HG03175 (cell line): ENCODE measurements at regions not wholly inside any gene's neighbourhood (a gene's known extent, or its start where the extent isn't known, plus 50 kb on each side); places are given as distances from the start of the nearest gene placed in this dataset.

Source experiments
- ATAC-seq: cut with Tn5 transposase; IDR thresholded peaks from one replicate; pipeline ENCODE4 v1.9.1; 2021; ENCODE audit warnings: mild to moderate bottlenecking, moderate library complexity; ENCODE audit not compliant: unreplicated experiment

GRCh38 chr16:86899757-86900156, 321.4 kb downstream of the FOXL1 start:
- no peak for ATAC-seq

GRCh38 chr16:86901483-86901882, 323.1 kb downstream of the FOXL1 start:
- no peak for ATAC-seq

GRCh38 chr16:86902656-86903001, 324.3 kb downstream of the FOXL1 start:
- ATAC-seq, result no peak

GRCh38 chr16:86903068-86903467, 324.7 kb downstream of the FOXL1 start:
- ATAC-seq, result no peak

- no peak for ATAC-seq
These were observed 327.0 kb downstream of the FOXL1 start for GRCh38 chr16:86905302-86905701.

- ATAC-seq, result no peak
These were observed 328.3 kb downstream of the FOXL1 start for GRCh38 chr16:86906623-86907022.

- ATAC-seq, result no peak
These were observed 331.2 kb downstream of the FOXL1 start for GRCh38 chr16:86909359-86910160.

- ATAC-seq, result no peak
These were observed 331.9 kb downstream of the FOXL1 start for GRCh38 chr16:86910161-86910769.

- no peak for ATAC-seq
These were observed 333.1 kb downstream of the FOXL1 start for GRCh38 chr16:86911437-86911958.

GRCh38 chr16:86913886-86914285, 335.5 kb downstream of the FOXL1 start:
- no peak for ATAC-seq

- no peak for ATAC-seq
These were observed 336.7 kb downstream of the FOXL1 start for GRCh38 chr16:86914876-86915717.

GRCh38 chr16:86917471-86918365, 339.4 kb downstream of the FOXL1 start:
- ATAC-seq, result no peak

- ATAC-seq, result no peak
These were observed 340.3 kb downstream of the FOXL1 start for GRCh38 chr16:86918637-86919036.

GRCh38 chr16:86919078-86919477, 340.7 kb downstream of the FOXL1 start:
- ATAC-seq, result no peak

- ATAC-seq, result no peak
These were observed 341.4 kb downstream of the FOXL1 start for GRCh38 chr16:86919578-86920305.

GRCh38 chr16:86921289-86921688, 342.9 kb downstream of the FOXL1 start:
- no peak for ATAC-seq

- ATAC-seq, result no peak
These were observed 344.0 kb downstream of the FOXL1 start for GRCh38 chr16:86922311-86922710.

GRCh38 chr16:86923656-86924055, 345.3 kb downstream of the FOXL1 start:
- ATAC-seq, result no peak

GRCh38 chr16:86924537-86924936, 346.2 kb downstream of the FOXL1 start:
- ATAC-seq, result no peak
